Activated CD8-positive, alpha-beta memory T cell treated with anti-CD3 and anti-CD28 coated beads for 36 hours (primary cell): ENCODE measurements at regions not wholly inside any gene's neighbourhood (a gene's known extent, or its start where the extent isn't known, plus 50 kb on each side); places are given as distances from the start of the nearest gene placed in this dataset.
"Not testable (repeated sequence)": the region's sequence is repeated elsewhere in the genome, so short reads cannot be mapped to it uniquely, and the experiment has no call there.

ENCODE experiments used
- CTCF ChIA-PET: fragments of 350-600 bp; sonication (Branson Sonifier 250); formaldehyde crosslinking; loops from one replicate; lab custom pipeline; 2021; ENCODE audit warnings: antibody characterized with exemption; lab: Charles Lee
- POLR2A ChIA-PET: fragments of 350-600 bp; sonication (Branson Sonifier 250); formaldehyde crosslinking; loops from one replicate; lab custom pipeline; 2021; ENCODE audit warnings: antibody characterized with exemption; lab: Charles Lee

DNA sequence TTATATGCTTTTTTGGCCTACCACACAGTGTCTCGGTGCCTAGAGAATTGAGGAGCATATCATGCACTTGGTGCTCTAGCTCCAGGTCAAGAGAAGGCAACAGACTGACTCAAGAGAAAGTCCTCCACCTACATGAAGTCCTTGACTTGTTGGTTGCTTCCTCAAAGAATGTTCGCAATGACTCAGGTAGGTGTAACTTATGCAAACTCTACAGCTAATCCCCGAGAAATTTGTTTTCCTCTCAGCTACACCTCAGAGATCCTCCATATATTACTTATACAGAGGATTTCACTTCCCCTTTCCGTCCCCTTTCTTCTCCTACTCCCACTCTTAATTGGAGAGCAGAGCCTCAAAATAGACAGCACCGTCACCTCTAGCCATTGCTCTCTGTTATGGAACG is 1013.1 kb downstream of the KCNMA1 start:
- ChIA-PET CTCF (no interaction called here), POLR2A (no interaction called here)

DNA sequence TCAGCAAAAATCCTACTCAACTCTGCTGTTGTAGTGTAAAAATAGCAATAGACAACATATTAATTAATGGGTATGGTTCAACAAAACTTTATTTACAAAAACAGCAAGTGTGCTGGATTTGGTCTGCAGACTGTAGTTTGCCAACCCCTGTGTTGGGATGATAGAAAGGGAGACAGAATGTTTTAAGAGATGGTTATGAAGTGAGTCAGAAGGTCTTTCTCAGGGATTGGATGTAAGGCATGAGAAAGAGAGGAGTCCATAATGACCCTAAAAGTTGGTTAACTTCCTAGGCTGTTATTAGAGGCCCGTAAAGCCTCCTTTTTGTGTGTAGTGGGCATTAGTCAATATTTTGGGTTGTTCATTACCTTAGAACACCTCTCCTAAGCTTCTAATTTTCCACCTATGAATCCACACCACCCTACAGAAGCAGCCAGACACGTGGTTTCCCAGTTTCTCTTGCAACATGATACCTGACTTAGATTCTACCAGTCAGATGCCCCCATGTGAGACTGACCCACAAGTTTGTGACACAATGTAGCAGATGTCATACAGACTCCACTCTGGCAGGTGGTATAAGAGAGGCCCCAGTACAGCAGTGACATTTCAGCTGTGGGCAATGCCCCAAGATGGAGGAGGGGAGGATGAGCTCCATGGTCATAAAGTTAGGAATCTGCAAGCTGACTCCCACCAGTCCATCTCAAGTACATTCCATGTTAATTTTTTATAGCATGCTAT is 1015.6 kb downstream of the KCNMA1 start:
- ChIA-PET POLR2A (no interaction called here), CTCF (no interaction called here)

GRCh38 chr10:76618641-76619040 is 1019.0 kb downstream of the KCNMA1 start:
- CTCF ChIA-PET = no interaction called here
- POLR2A ChIA-PET = no interaction called here

DNA sequence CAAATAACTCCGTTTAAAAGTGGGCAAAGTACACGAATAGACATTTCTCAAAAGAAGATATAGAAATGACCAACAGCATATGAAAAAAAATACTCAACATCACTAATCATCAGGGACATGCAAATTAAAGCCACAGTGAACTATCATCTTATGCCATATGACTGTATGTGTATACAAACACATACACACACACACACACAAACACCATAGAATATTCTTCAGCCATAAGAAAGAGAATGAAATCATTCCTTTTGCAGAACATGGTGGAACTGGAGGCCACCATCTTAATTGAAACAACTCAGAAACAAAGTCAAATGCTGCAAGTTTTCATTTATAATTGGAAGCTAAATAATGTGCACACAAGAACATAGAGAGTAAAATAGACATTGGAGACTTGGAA is 1019.4 kb downstream of the KCNMA1 start:
- ChIA-PET POLR2A (no interaction called here), CTCF (no interaction called here)

- CTCF ChIA-PET, POLR2A ChIA-PET: not testable (repeated sequence)
Measured at GRCh38 chr10:76616666-76617065, 1020.9 kb downstream of the KCNMA1 start.

- ChIA-PET CTCF (no interaction called here), POLR2A (no interaction called here)
Measured at GRCh38 chr10:76615049-76615448, 1022.6 kb downstream of the KCNMA1 start.
